Osteocyte (in vitro differentiated cells): ENCODE measurements at regions not wholly inside any gene's neighbourhood (a gene's known extent, or its start where the extent isn't known, plus 50 kb on each side); places are given as distances from the start of the nearest gene placed in this dataset.
A peak's percentile ranks its signal among the peaks of the same experiment; 100 is the strongest.

Experiments
- DNase-seq: peaks from one replicate; pipeline ENCODE4 v3.0.0; 2021; ENCODE audit warnings: mixed read lengths; ENCODE audit not compliant: unreplicated experiment; ENCODE audit errors: extremely low spot score
- H3K27ac Mint-ChIP-seq: one replicate; pipeline ENCODE4 v1.8.0; 2021; ENCODE audit warnings: mild to moderate bottlenecking, mixed read lengths; ENCODE audit not compliant: unreplicated experiment
- H3K27me3 Mint-ChIP-seq: one replicate; pipeline ENCODE4 v1.8.0; 2021; ENCODE audit warnings: mixed read lengths; ENCODE audit not compliant: unreplicated experiment
- H3K36me3 Mint-ChIP-seq: one replicate; pipeline ENCODE4 v1.8.0; 2021; ENCODE audit warnings: mixed read lengths; ENCODE audit not compliant: unreplicated experiment
- H3K4me1 Mint-ChIP-seq: one replicate; pipeline ENCODE4 v1.8.0; 2021; ENCODE audit warnings: mixed read lengths; ENCODE audit not compliant: unreplicated experiment
- H3K4me3 Mint-ChIP-seq: one replicate; pipeline ENCODE4 v1.8.0; 2021; ENCODE audit warnings: mild to moderate bottlenecking, moderate library complexity, mixed read lengths; ENCODE audit not compliant: unreplicated experiment
- H3K9me3 Mint-ChIP-seq: one replicate; pipeline ENCODE4 v1.8.0; 2021; ENCODE audit warnings: mixed read lengths; ENCODE audit not compliant: unreplicated experiment
- CTCF ChIP-seq: fragments of 200-600 bp; sonication (generic); IDR thresholded peaks from 2 replicates; pipeline ENCODE4 v1.5.0; 2021; ENCODE audit warnings: antibody characterized with exemption, mild to moderate bottlenecking, moderate library complexity

- no peaks in the 10 kb centered on the region for H3K36me3 Mint-ChIP-seq
- DNase-seq: no peak
- no peak for TF ChIP-seq CTCF
- H3K4me1 Mint-ChIP-seq: peaks cover 20% of the 10 kb centered on the region
- H3K4me3 Mint-ChIP-seq: no peak overlapping the region
- no peaks in the 10 kb centered on the region for H3K9me3 Mint-ChIP-seq
- H3K27ac Mint-ChIP-seq: peak overlapping the region; percentile 71
- no peaks in the 10 kb centered on the region for H3K27me3 Mint-ChIP-seq
Measured at GRCh38 chr7:121447911-121448300, 51.8 kb upstream of the FAM3C start.

- Mint-ChIP-seq H3K27me3 (no peaks in the 10 kb centered on the region), H3K27ac (peak overlapping the region; percentile 71), H3K9me3 (no peaks in the 10 kb centered on the region), H3K36me3 (no peaks in the 10 kb centered on the region), H3K4me1 (peaks cover 20% of the 10 kb centered on the region), H3K4me3 (no peak overlapping the region)
- TF ChIP-seq CTCF: no peak
- no peak for DNase-seq
Measured at GRCh38 chr7:121447243-121447910, 51.3 kb upstream of the FAM3C start.

GRCh38 chr7:121446526-121446925 is 50.4 kb upstream of the FAM3C start:
- no peak for TF ChIP-seq CTCF
- H3K9me3 Mint-ChIP-seq: no peaks in the 10 kb centered on the region
- DNase-seq: no peak
- no peaks in the 10 kb centered on the region for H3K36me3 Mint-ChIP-seq
- H3K4me1 Mint-ChIP-seq: peaks cover 16% of the 10 kb centered on the region
- no peaks in the 10 kb centered on the region for H3K27me3 Mint-ChIP-seq
- no peak overlapping the region for H3K4me3 Mint-ChIP-seq
- H3K27ac Mint-ChIP-seq: no peak overlapping the region
